ENCODE measurements at regions not wholly inside any gene's neighbourhood (a gene's known extent, or its start where the extent isn't known, plus 50 kb on each side); places are given as distances from the start of the nearest gene placed in this dataset.

- intact Hi-C loops (cut with micrococcal nuclease) (no loop called here), dilution Hi-C loops (cut with HindIII; ENCODE audit: low sequenced_read_pairs, unreplicated experiment) (no loop called here), in situ Hi-C loops (cut with MboI; ENCODE audit: low sequenced_read_pairs) (no loop called here)
- CTCF ChIA-PET, result no interaction called here
- Histone ChIP-seq H3K4me2 (ENCODE audit: low read depth, low read length) (no peak overlapping the region), H3K9ac (ENCODE audit: low read depth, low read length) (no peak overlapping the region), H3K27ac (ENCODE audit: insufficient read depth, low read length) (no peak overlapping the region), H4K8ac (ENCODE audit: low read depth in 2 of 2, low read length in 2 of 2) (no peak overlapping the region), H3K23ac (ENCODE audit: low read depth, low read length) (no peak overlapping the region), H4K91ac (ENCODE audit: insufficient read depth, low read depth, low read length) (no peak overlapping the region), H3K79me1 (ENCODE audit: low read depth in 1 of 2, low read length in 2 of 2) (no peaks in the 10 kb centered on the region), H2AK5ac (ENCODE audit: low read depth, low read length) (0 out of 2 replicates have a peak overlapping the region, but pooled peaks have one; percentile 26), H3K14ac (replicated peaks; ENCODE audit: low read depth, low read length) (no peak overlapping the region), H4K20me1 (ENCODE audit: insufficient read depth, low read length) (no peaks in the 10 kb centered on the region), H3K9me1 (ENCODE audit: insufficient read depth, low read length) (no peaks in the 10 kb centered on the region), H2AK9ac (replicated peaks; ENCODE audit: low read depth, low read length, poor library complexity) (no peak overlapping the region), H2BK15ac (ENCODE audit: low read depth, low read length) (no peak overlapping the region), H3K4me3 (ENCODE audit: insufficient read depth, low read depth, low read length) (no peak overlapping the region), H2BK5ac (ENCODE audit: low read depth, low read length, poor library complexity, severe bottlenecking) (no peak overlapping the region), H3K4me1 (ENCODE audit: control insufficient read depth, insufficient read depth, low read length) (0 out of 2 replicates have a peak, but pooled peaks cover 2% of the 10 kb centered on the region), H3K27me3 (ENCODE audit: control insufficient read depth, insufficient read depth, low read length) (no peaks in the 10 kb centered on the region), H3K36me3 (ENCODE audit: control insufficient read depth, insufficient read depth, low read length) (no peaks in the 10 kb centered on the region), H2AFZ (replicated peaks; ENCODE audit: low read length, poor library complexity) (no peak overlapping the region), H3K18ac (ENCODE audit: low read depth, low read length) (no peak overlapping the region), H4K5ac (ENCODE audit: low read depth, low read length) (no peak overlapping the region), H2BK20ac (ENCODE audit: low read depth, low read length) (no peak overlapping the region), H3K4ac (ENCODE audit: low read depth, low read length) (no peak overlapping the region), H2BK120ac (ENCODE audit: low read depth, low read length) (no peak overlapping the region), H3K56ac (ENCODE audit: extremely low read depth, insufficient read depth, low read length) (no peak overlapping the region), H3K9me3 (ENCODE audit: control insufficient read depth, insufficient read depth, low read length) (peaks cover 5% of the 10 kb centered on the region)
- POLR2A ChIA-PET (ENCODE audit: unreplicated experiment), result no interaction called here
- no peak for ATAC-seq (ENCODE audit: low read depth)
- DNase-seq, result no peak
- 83% methylated on average over 1 of the region's 8 CpGs; no CpG with 5 or more reads in 1 of the 2 experiments for WGBS, 2 experiments (ENCODE audit: extremely low coverage in 2 of 2, insufficient read length in 1 of 2)
- no TSS peak for BruUV-seq (replicated peaks)
- TF ChIP-seq POLR2A (IDR thresholded peaks at IDR 0.05; ENCODE audit: low read depth, low read length), result no peak
- no peak for TF ChIP-seq BHLHE40 (IDR thresholded peaks at IDR 0.05; ENCODE audit: low read depth, low read length)
- TF ChIP-seq FOS (IDR thresholded peaks at IDR 0.05; ENCODE audit: low read depth, low read length), result no peak
- TF ChIP-seq CHD1 (IDR thresholded peaks at IDR 0.05; ENCODE audit: low read depth, low read length), result no peak
- TF ChIP-seq SMC3 (IDR thresholded peaks at IDR 0.05; ENCODE audit: low read depth, low read length), result no peak
- no peak for TF ChIP-seq RAD21 (IDR thresholded peaks at IDR 0.05; ENCODE audit: low read length)
- TF ChIP-seq ELK1 (IDR thresholded peaks at IDR 0.05; ENCODE audit: borderline replicate concordance, low read depth, low read length), result no peak
- TF ChIP-seq CTCF (conservative IDR thresholded peaks at IDR 0.05; ENCODE audit: low read depth, low read length), result no peak
- TF ChIP-seq RCOR1 (IDR thresholded peaks at IDR 0.05; ENCODE audit: insufficient replicate concordance, low read length), result no peak
- no peak for TF ChIP-seq MAFK (IDR thresholded peaks at IDR 0.05; ENCODE audit: low read depth, low read length)
Measured at GRCh38 chr1:109814993-109815786, 51.5 kb upstream of the EPS8L3 start.
